HG02943 (cell line): ENCODE measurements at regions not wholly inside any gene's neighbourhood (a gene's known extent, or its start where the extent isn't known, plus 50 kb on each side); places are given as distances from the start of the nearest gene placed in this dataset.

Source experiments
- ATAC-seq: cut with Tn5 transposase; IDR thresholded peaks from one replicate; pipeline ENCODE4 v1.9.1; 2021; ENCODE audit warnings: mild to moderate bottlenecking, low read depth, moderate library complexity; ENCODE audit not compliant: unreplicated experiment

DNA sequence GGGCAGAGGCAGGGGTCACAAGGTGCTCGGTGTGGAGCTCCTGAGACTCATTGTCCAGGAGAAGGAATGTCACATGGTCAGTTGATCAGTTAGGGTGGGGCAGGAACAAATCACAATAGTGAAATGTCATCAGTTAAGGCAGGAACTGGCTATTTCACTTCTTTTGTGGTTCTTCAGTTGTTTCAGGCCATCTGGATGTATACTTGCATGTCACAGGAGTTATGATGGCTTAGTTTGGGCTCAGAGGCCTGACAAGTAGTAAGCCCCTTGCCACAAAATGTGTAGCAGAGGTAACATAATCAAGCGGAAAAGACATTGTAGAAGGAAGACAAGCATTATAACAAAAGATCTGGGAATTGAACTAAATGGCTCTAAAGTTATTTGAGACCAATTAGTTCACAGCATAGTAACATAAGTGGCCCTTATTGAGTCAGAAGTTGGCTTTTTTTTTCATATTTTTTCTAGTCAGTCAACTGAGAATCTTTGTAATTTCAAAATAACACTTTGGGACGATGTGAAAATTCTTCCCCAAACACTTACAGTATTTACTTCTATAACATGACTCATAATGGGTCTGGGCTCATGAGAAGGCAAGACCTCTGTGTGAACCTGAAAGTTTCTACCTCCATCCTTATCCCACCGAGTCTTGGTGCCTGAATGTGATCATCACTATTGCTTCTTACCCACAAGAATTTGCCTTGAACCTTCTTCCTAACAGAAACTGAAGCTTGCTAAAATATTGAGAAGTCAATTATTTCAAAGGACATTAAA is 137.0 kb upstream of the DPT start:
- ATAC-seq: no peak

DNA sequence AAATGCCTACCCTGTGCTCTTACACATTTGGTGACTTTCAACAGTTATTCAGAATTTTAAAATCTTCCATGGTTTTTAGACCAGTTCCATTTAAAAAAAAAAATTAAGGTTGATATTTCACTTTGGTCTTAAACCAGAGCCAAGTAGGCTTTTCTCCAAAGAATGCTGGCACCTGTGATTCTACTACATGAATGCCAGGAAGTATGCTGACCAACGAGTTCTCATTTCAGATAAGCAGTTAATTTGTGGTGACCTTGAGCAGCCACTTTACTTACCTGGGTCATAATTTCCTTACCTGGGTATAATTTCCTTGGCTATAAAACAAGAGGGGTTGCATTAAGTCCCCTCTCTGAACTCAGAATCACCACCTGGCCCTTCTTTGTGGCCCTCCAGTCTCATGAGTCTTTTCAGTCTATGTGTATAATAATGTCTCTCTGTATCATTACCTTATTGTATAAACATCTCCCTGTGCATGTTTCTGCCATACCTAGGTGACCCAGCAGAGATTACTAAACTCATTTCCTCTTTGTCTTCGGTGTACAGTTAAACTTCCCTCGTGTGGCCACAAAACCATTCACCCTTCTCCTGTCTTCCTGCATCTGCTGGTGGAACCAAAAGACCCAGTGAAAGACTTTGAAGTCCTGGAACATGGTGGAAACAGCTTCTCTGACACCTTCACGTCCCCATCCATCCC is 139.1 kb upstream of the DPT start:
- no peak for ATAC-seq

DNA sequence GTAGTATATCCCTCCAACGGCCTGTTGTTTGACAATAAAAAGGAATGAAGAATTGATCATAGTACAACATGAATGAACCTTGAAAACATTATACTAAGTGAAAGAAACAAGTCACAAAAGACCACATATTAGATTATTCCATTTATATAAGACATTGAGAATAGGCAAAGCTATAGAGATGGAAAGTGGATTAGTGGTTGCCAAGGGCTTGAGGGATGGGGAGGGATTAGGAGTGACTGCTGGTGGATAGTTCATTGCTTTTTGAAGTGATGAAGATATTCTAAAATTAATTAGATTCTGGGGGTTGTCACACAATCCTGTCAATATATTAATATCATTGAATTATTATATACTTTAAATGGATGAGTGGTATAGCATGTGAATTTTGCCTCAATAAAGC is 142.5 kb upstream of the DPT start:
- ATAC-seq: no peak

DNA sequence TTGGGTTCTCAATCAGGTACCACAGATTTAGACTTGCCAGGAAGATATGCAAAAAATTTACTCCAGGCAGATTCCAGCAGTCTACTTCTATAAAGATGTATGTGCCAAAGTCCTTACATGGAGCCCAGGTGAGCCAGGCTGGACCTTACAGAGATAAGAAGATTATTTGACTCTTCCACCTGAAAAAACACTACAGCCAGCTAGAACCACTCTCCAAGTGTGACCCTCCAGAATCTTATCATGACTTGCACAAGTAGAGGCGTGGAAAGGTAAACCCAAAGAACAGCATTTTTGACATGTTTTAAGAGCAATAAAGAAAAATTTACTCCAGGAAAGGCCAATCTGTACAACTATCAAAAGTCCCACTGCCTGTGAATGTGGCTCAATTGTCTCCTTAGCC is 146.8 kb upstream of the DPT start:
- no peak for ATAC-seq

DNA sequence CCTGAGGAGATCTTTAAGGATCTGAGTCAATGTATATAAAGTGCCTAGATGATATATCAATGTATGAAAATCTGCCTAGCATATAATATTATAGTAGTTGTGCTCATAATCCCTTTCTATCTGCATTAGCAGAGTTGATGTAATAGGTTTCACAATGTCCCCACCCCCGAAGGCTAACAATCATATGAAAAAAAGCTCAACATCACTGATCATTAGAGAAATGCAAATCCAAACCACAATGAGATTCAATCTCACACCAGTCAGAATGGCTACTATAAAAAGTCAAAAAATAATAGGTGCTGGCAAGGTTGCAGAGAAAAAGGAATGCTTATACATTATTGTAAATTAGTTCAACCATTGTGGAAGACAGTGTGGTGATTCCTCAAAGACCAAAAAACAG is 147.8 kb upstream of the DPT start:
- ATAC-seq: no peak

DNA sequence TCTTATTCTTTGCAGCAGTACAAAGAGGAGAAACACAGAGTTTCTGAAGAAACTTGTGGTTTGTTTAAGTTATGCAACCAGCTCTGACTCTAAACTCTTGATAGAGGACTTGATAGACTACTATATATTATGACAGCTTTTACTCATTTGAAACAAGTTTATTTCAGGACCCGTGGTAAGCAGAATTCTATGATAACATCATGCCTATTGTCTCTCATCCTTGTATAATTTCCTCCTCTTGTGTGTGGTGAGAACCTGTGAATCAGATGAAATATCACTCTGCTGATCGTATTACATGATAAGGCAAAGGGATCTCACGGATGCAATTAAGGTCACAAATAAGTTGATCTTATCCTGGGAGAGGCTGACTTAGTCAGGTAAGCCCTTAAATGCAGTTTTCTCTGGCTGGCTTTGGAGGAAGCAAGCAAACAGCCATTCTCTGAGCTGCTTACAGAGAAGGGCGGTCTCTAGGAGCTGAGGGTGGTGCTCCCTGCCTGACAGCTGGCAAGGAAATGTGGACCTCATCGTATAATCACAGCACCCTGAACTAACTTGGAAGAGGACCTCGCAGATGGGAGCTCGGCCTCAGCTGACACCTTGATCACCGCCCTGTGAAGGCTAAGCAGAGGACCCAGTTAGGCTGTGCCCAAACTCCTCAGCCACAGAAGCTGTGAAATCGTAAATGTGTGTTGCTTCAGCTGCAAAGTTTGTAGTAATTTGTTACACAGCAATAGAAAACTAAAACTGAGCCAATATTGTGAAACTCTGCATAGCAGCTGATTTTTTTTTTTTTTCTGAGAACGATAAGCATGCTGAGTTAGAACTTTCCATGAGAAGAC is 151.1 kb upstream of the DPT start:
- no peak for ATAC-seq

DNA sequence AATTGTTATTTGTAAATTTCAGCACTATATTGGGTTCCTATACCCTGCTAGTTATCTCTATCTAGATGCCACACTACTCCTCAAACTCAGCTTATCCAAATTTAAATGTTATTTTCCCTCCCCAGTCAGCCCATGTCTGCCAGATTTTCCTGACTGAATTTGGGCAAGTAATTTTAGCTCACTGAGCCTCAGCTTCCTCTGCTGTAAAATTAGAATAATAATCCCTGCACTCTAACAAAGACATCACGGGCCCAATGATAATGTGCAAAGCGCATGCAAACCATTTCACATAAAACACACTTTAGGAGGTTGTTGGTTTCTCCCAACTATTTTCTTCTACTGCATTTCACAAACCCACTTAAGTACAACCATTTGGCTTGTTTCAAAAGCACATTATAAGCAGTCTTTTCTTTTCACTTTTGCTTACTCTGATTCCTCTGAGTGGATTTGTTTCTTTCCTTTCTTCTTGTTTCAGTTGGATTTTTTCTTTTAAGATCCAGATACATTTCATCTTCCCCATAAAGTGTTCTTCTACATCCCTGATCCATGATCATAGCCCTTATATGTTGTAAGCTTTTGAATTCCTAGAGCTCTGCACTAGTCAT is 152.8 kb upstream of the DPT start:
- ATAC-seq: no peak

DNA sequence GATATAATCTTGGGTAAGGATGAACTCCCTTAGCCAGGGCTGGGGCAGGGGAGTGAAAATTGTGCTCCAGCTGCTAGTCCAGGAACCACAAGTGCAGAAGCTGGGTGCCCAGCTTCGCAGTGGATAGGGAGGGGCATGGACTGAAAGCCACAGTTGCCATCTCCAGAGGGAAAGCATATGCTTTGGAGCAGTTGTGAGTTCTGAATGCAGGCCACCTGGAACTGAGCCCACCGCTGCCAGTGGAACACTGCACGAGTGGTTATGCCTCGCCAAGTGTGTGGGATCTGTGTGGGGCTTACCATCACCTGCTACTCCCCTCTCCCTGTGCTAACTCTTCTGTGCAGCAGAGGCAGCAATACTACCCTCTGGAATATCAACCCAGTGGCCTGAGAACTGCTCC is 158.4 kb upstream of the DPT start:
- ATAC-seq: no peak

DNA sequence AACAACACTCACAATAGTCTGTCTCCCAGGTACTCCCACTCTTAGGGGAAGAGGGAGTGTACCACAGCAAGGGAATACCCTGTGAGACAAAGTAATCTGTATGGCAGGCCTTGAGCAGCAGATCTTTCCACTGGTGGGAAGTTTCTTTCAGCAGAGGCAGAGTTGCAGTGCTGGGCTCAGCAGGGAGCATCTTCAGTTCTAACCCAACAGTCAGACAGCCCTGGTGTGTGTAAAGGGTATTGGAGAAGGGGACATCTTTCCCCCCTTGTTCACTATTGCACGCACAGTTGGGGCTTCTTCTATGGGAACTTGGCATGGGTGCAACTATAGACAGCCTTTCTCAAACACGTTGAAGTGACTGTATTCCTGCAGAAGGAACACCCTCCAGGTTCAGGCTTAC is 159.4 kb upstream of the DPT start:
- ATAC-seq: no peak

DNA sequence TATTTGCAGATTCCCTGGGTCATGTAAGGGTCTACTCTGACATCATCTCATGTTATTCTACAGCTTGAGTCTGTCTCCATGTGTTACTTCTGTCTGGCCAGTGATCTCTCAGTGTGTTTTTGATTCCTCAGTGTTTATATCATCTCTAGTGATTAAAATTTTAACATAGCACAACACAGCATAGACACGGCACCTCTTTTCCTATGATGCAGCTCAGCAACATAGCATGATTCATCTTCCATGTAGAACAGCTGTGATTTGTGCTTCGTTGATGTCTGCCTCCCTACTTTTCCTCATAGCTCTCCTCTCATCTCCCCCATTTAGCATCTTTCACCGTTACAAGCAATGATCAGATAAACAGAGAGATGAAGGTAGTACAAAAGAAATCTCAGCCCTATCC is 163.9 kb upstream of the DPT start:
- no peak for ATAC-seq

DNA sequence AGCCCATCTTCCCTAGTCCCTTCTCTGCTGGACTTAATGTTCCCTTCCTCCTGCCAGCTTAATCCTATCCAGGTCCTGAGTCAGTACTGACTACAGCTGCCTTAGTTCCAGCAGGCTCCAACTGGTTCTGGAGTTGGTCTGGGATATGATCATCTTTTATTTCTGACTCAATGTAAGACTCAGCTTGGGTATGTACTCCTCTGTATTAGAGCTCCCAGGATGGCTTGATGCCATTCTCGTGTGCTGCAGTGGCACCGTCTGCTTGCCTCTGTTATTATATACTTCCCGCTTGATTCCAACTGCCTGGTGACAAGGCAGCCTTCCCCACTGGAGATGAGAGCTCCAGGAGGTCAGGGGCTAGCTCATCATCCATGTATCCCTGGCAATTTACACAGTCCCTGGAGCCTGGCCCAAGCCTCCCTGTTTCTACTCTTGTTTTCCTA is 164.4 kb upstream of the DPT start:
- no peak for ATAC-seq

DNA sequence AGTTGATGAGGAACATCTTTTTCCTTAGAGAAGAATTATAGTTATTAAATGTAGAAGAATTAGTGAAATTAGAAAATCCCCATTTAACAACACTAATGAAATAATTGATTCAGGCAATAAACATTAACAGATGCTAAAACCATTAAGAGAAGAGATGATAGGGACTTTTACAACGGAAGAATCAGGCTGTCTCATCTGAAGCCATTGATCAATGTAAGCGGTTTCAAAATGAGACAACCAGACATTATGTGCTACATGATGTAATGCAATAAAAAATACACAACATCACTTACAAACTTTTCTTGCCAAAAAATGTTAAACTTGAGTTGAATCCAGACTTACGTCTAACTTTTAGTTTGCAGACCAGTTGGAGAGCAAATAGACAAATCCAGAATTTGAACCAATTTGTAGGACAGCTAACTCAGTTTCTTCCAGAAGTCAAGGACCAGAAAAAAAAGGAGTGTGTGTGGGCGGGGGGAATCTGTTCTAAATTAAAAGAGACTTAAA is 165.4 kb upstream of the DPT start:
- no peak for ATAC-seq

DNA sequence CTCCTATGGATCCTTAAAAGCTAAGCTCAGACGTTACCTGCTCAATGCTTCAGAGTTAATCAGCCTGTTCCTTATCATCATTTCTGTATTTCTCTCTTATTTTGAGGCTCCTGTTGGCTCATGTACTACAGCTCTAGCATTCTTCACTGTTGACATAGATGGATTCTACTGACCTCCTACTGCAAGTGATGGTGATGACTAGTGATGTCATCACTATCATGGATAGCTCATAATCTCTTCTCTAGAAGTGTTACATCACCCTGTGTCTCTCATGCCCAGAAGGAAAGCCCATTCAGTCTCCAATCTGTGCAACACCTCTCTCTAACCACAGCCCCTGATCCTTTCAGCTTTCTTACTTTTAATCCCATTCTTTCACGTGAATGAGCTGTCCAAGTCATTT is 168.2 kb upstream of the DPT start:
- ATAC-seq: no peak

DNA sequence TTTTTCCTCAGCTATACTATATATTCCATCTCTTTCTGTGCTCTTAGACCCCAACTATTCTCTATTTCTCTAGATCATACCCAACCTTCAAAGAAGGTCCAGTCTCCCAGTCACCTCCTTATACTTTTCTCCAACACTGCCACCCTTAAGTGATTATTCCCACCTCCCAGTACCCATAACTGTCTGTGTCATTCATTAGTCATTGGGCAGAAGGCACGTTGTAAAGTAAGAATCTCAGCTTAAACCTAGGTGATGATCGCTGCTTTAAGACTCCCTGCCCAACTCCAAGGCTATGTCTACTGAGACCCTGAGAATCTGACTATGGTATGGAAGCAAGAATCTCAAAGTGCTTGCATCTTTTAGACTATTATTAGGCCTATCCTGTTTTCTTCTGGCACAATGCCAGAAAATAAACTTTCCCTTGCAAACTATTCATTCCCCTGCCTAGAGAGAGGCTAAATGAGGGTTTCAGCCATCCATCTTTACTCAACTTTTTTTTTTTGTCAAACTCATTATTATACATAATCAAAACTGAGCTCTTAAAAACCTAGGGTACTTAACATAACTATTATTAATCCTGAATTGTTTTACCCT is 174.3 kb upstream of the DPT start:
- ATAC-seq: no peak

DNA sequence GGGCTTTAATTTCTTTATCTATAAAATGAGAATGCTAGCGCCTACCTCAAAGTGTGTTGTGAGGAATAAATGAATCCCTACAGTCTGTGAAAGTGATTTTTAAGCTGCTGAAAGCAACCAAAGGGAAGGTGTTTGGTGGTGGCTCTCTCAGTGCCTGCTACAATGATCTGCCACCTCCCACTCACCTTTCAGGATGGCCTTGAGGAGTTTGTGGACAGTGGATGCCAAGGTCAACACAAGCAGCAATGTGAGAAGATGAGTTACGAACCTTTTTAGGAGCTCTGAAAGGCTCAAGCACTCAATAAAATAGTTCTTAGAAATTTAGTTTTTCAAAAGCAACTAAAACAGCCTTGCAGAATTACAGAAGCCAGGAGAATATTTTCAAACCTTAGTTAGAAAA is 176.6 kb upstream of the DPT start:
- ATAC-seq: no peak

DNA sequence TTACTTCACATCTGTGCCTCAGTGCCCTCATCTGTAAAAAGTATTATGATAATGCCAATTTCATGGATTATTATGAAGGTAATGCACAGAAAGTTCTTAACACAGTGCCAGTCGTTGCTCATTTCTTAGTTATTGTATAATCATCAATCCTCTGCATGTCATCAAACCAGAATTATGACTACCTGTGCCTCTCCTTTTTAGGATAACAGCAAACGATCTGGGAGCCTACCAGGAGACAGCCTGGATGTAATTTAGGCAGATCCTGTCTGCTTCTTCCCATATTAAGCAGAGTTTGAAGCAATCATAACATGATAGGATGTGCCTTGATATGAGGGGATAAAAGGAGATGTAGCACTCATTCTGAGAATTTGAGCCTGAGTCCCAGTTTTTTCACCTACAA is 177.4 kb upstream of the DPT start:
- ATAC-seq: no peak

DNA sequence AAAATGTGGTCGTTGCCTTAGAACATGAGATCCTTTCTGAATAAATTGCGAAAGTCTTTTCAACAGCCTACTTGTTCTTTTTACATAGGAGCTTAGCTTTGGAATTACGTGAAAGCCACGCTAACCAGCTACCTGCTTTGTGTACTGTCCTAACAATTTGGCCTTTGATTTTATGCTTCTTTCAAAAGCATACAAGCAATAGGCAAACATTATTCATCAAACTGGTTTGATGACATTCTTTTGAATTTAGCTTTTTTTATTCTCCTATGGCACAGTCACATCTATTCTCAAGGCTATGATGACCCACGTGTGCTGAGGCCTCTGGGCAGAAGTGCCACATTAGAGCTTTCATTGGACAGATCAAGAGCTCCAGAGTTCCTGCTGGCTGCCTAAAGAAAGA is 178.0 kb upstream of the DPT start:
- no peak for ATAC-seq

DNA sequence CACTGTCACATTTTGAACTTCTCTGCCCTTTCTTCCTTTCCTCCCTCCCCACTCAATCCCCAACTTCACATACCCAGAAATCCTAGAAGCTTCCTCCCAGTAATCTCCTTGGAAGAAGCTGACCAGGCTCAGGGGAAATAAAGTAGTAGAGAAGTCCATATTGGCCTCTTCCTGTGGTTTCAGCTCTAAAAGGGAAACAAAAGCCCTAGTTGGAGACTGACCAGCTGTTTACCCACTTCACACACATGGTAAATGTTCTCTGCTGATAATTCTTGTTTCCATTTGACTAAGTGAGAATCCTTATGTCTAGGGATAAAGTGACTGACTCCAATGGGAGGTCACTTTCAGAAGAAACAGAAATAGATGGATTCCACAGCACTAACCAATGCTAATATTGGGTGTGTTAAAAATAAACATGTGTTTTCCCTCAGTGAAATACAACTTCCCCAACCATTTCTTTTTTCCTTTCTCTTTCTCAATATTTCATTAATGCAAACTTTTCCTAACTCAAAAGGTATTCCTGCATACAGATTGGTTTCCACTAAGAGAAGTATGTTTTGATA is 178.9 kb upstream of the DPT start:
- ATAC-seq: no peak

DNA sequence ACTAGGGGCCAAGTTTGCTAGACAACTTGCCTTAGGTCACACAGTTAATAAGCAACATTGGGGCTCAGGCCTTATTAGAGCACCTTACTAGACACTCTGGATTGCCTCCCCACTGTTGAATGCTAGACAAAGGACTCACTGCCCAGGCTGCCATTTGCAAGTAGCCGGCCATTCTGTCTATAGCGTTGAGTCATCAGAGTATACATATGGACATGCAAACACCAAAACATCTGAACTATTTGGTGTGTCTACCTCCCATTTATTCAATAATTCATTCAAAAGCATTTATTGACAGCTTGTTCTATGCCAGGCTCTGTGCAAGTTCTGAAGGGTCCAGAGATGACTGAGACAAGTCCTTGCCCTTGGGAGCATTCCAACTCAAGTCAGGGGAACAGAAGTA is 181.4 kb upstream of the DPT start:
- no peak for ATAC-seq

DNA sequence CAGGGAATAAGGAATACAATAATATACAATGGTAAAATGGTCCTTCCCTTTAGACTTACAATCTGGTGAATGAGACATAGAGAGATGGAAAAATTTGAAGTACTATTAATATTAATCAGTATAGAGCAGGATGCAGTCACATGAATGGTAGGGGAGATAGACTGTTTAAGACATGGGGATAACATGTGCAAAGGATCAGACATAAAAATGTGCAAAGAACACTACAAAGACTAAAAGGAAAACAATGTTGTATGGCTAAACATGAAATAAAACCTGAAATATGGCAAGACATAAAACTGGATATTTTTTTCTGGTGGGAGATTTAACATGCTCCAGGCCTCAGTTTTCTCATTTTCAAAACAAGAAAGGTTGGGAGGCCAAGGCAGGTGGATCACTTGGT is 182.4 kb upstream of the DPT start:
- ATAC-seq: no peak
